ENCODE measurements at regions not wholly inside any gene's neighbourhood (a gene's known extent, or its start where the extent isn't known, plus 50 kb on each side); places are given as distances from the start of the nearest gene placed in this dataset.

DNA sequence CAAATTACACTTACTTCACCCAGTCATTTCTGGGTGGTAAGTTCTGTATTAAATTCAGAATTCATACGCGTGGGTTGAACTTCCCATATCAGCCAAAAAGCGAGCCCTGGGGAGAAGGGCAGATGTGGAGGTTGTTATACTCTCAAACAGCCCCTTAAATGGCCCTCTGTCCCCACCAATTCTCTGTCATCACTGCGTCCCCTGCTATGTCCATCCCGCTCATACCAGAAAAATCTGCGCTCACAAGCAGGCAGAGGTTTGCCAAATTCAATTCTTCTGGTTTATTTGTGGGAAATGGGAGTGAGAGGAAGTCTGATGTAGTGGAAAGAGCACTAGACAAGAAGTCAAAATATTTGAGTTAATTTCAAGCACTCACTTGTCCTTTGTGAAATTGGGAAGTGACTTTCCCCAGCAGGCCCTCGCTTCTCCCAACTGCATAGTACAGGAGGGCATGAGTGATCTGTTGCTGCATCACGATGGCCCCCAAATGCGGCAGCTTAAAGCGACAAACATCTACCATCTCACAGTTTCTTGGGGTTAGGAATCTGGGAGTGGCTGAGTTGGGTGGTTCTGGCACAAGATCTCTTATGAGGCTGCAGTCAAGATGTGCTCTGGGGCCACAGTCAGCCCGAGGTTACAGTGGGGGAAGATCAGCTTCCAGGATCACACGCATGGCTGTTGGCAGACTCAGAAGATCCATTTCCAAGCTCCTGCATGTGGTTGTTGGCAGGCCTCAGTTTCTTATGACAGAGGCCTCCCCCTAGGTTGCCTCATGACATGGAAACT lies 67.7 kb downstream of the CPN2 start:
- TF ChIP-seq, protein P1, sequence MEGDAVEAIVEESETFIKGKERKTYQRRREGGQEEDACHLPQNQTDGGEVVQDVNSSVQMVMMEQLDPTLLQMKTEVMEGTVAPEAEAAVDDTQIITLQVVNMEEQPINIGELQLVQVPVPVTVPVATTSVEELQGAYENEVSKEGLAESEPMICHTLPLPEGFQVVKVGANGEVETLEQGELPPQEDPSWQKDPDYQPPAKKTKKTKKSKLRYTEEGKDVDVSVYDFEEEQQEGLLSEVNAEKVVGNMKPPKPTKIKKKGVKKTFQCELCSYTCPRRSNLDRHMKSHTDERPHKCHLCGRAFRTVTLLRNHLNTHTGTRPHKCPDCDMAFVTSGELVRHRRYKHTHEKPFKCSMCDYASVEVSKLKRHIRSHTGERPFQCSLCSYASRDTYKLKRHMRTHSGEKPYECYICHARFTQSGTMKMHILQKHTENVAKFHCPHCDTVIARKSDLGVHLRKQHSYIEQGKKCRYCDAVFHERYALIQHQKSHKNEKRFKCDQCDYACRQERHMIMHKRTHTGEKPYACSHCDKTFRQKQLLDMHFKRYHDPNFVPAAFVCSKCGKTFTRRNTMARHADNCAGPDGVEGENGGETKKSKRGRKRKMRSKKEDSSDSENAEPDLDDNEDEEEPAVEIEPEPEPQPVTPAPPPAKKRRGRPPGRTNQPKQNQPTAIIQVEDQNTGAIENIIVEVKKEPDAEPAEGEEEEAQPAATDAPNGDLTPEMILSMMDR (IDR thresholded peaks at IDR 0.05): no peak
- no peak for TF ChIP-seq POLR2A (IDR thresholded peaks at IDR 0.05)
